Activated CD8-positive, alpha-beta memory T cell treated with anti-CD3 and anti-CD28 coated beads for 36 hours (primary cell): ENCODE measurements at regions not wholly inside any gene's neighbourhood (a gene's known extent, or its start where the extent isn't known, plus 50 kb on each side); places are given as distances from the start of the nearest gene placed in this dataset.

ENCODE experiments used
- CTCF ChIA-PET: fragments of 350-600 bp; sonication (Branson Sonifier 250); formaldehyde crosslinking; loops from one replicate; lab custom pipeline; 2021; ENCODE audit warnings: antibody characterized with exemption; lab: Charles Lee
- POLR2A ChIA-PET: fragments of 350-600 bp; sonication (Branson Sonifier 250); formaldehyde crosslinking; loops from one replicate; lab custom pipeline; 2021; ENCODE audit warnings: antibody characterized with exemption; lab: Charles Lee

DNA sequence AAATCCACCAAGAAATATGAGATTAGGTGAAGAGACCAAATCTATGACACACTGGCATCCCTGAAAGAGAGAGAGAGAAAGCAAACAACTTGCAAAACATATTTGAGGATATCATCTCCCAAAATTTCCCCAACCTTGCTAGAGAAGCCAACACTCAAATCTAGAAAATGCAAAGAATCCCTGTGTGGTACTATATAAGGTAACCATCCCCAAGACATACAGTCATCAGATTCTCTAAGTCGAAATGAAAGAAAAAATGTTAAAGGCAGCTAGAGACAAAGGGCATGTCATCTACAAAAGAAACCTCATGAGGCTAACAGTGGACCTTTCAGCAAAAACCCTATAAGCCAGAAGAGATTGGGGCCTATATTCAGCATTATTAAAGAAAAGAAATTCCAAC, 622.1 kb upstream of the LMCD1 start:
- POLR2A ChIA-PET, result no interaction called here
- CTCF ChIA-PET, result no interaction called here

DNA sequence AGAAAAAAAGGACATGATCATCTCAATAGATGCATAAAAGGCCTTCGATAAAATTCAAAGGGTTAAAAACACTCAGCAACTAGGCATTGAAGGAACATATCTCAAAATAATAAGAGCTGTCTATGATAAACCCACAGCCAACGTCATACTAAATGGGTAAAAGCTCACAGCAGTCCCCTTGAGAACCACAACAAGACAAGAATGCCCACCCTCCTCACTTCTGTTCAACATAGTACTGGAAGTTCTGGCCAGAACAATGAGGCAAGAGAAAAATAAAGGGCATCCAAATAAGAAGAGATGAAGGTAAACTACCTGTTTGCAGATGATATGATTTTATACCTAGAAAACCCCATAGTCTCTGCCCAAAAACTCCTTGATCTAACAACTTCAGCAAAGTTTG, 619.7 kb upstream of the LMCD1 start:
- POLR2A ChIA-PET, result no interaction called here
- CTCF ChIA-PET, result no interaction called here

DNA sequence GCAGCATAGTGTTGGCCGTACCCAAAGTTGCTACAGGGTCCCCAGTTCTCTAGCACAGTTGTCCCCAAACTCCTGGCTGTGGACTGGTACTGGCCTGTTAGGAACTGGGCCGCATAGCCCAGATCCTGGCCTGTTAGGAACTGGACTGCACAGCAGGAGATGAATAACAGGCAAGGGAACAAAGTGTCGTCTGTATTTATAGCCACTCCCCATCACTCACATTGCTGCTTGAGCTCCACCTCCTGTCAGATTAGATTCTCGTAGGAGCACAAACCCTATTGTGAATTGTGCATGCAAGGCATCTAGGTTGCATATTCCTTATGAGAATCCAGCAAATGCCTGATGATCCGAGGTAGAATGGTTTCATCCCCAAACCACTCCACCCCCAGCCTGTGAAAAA, 604.0 kb upstream of the LMCD1 start:
- ChIA-PET POLR2A (no interaction called here), CTCF (no interaction called here)

DNA sequence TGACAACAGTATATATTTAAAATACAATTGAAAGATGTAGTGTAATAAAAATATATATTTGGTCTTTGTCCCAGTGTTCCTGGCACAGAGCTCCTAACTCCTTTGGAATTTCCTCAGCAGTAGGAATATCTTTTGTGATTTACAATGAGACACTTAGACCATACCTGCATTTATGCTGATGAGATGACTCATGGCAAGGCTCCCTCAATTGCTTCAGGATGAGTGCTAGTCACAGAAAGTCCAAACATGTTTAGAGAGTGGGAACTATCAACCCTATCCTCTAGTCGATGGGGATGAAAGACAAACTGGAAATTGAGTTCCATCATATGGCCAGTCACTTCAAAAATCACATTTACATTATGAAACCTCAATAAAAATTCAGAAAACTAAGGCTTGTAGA, 588.3 kb upstream of the LMCD1 start:
- CTCF ChIA-PET, result interaction anchor here (1.0 kb wide), 1 partner anchor 10 kb away, joined by 4 read pairs; no protein-coding TSS in a partner anchor
- POLR2A ChIA-PET, result no interaction called here

DNA sequence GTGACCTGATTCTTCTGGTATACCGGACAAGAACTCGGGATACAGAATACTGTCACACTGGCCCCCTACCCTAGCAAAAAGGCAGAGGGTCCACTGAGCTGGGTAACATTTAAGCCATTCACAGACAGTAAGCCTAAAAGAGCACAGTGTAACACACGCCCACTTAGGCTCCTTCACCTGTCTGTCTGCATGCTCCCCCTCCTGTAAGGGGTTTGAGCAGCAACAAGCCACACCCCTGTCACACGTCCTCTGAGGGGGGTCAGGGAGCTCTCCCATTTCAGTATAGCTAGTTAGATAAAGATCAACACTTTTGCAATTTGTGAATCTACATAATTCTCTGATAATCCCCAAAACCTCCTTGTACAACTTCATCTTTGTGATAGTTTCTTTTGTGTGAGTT, 586.3 kb upstream of the LMCD1 start:
- ChIA-PET CTCF (no interaction called here), POLR2A (no interaction called here)

- POLR2A ChIA-PET, result no interaction called here
These were observed 584.0 kb upstream of the LMCD1 start for GRCh38 chr3:7917443-7918151.

DNA sequence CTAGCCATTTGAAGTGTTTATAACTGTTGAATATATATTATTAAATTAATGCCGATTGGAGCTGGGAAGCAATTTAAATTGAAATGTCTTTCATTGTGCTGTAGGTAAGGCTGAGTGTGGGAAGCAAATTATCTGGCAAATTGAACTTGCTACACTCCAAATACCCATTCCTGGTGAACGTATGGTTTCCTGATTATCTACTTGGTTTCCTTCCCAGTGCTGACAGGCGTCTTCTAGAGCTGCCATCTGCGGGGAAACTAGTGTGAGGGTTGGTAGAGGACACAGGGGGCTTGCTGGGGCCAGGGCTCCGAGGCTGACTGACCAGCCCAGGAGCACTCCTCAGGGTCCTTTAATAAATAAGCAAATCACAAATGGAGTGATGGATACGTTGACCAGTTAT, 581.4 kb upstream of the LMCD1 start:
- ChIA-PET POLR2A (no interaction called here), CTCF (no interaction called here)

More at GRCh38 chr3:7917443-7918151, 584.0 kb upstream of the LMCD1 start:
- CTCF ChIA-PET, result no interaction called here

- POLR2A ChIA-PET, result no interaction called here
- CTCF ChIA-PET, result no interaction called here
These were observed 577.4 kb upstream of the LMCD1 start for GRCh38 chr3:7924228-7924627.

DNA sequence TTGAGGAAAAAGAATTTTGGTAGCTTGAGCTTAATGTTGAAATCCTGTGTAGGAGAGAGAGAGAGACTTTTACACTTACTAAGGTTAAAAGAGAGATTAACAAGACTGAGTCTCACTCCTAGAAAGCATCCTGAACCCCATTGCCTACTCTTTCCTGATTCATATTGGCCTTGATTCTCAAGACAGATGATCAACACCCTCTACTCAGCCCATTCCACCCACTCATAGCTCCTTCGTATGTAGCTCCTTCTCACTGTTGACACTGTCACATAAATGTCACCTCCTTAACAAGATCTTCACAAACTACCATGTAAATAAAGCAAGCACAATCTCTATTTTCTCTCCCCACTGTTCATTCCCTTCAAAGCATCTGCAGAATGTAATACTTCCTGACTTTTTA, 574.6 kb upstream of the LMCD1 start:
- CTCF ChIA-PET, result no interaction called here

GRCh38 chr3:7927864-7928263, 573.8 kb upstream of the LMCD1 start:
- POLR2A ChIA-PET, result no interaction called here
- CTCF ChIA-PET, result no interaction called here

More for the DNA sequence above, 574.6 kb upstream of the LMCD1 start:
- POLR2A ChIA-PET, result no interaction called here

- CTCF ChIA-PET, result no interaction called here
- POLR2A ChIA-PET, result no interaction called here
These were observed 572.2 kb upstream of the LMCD1 start for GRCh38 chr3:7929319-7929889.

GRCh38 chr3:7934362-7934761, 567.3 kb upstream of the LMCD1 start:
- ChIA-PET CTCF (no interaction called here), POLR2A (no interaction called here)

DNA sequence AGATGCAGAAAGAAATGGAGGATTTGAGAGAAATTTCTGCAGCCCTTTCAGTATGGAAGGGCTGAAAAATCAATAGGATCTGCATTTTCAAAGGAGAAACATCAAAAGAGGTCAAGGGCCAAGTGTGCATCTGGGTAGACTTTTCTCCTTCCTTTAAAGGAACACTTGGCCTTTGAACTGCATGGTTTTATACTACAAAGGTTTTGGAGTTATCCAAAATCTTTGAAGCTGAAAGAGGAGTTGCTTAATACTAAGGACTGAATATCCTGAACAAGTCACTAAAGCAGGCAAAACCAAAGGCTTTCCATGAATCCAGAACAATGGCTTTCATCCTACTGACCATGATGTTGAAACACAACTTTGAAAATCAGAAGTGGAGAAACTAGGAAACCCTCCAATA, 553.7 kb upstream of the LMCD1 start:
- ChIA-PET POLR2A (no interaction called here), CTCF (no interaction called here)

DNA sequence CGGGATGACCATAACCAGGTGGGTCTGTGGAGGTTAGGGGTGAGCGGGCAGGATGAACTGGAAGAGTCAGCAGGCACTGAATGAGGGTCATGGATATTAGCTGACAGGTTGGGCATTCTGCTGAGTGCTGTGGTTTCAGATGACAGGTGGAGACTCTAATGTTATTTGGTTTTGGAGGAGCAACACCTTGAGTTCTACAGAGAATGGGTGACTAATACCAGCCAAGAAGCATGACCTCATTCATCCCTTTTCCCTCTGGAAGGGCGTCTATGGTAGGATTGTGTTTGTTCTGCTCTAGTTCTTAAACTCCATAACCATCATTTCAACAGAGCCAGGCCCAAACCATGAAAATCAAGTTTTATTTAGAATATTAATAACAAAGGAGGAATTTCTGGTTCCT, 550.7 kb upstream of the LMCD1 start:
- POLR2A ChIA-PET, result no interaction called here
- CTCF ChIA-PET, result no interaction called here

DNA sequence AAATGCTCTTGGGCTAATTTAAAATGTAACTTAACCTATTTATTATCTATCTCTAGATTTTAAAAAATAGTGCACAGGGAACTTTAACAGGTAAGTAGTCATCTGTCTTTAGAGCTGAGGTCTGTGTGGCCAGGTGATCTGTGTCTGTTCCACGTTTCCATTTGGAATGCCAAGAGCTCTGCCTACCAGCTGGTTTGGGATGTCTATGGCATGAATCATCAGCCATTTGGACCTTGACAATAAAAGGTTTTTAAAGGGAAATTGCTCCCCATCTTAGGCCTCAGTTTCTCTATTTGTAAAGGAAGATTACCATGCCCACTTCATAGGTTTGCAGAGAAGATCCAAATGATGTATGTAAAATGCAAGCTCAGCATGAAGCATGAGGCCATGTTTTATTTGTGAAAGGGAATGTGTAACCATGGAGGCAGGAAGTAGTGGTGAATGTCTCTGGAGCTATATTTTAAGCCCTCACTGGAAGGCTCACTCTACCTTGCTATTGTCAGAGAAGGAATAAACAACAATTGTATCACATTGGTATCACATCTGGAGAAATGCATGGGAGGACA, 548.1 kb upstream of the LMCD1 start:
- ChIA-PET CTCF (no interaction called here), POLR2A (no interaction called here)

DNA sequence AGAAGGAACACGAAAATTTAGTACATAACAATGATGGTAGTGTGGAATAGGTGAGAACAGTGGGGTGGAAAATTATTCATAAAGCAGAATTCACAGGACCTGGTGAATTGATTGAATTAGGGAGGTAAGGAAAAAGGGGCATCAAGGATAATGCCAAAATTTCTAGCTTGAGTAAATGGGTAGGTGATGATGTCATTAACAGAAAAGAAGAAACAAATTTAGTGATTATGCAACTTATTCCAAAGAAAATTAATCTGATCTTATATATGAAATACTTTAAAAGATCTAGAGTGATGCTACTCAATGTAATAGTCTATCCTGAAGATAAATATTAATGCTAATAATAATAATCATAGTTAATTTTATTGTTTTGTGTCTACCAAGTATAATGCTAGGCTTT, 544.6 kb upstream of the LMCD1 start:
- POLR2A ChIA-PET, result no interaction called here
- CTCF ChIA-PET, result no interaction called here

DNA sequence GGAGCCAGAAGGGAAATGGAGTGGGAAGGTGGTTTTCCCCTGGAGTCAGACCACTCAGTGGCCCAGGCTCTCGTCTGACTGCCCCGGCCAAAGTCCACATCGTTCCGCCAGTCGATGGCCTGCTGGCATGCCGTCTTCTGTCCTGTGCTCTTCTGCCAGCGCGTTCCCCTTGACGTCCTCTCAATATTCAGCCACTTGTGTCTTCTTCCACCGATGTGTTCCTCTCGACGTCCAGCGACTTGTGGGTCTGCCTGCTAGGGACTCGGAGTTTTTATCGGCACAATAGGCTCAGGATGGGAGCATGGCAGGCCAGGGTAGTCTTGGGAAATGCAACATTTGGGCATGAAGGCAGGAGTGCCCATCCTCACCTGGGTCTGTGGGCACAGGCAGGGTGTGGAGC, 542.5 kb upstream of the LMCD1 start:
- CTCF ChIA-PET, result no interaction called here
- POLR2A ChIA-PET, result no interaction called here

DNA sequence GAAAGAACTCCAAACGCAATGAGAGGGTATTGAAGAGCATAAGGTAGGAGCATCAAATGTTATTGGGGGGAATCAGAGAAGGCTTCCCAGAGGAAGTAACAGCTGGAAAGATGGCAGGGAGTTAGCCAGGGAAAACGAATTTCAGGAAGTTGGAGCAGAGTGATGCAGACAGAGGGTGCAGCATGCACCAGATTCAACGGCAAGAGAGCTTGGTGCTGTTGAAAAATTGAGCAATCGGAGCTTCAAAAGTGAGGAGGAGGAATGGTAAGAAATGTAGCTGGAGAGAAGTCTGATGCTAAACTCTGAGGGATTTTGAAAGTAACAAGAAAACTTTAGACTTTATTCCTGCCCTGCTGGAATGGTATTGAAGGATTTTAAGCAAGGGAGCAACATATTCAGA, 541.0 kb upstream of the LMCD1 start:
- CTCF ChIA-PET, result no interaction called here
- POLR2A ChIA-PET, result no interaction called here

GRCh38 chr3:7962301-7962700, 539.3 kb upstream of the LMCD1 start:
- CTCF ChIA-PET, result no interaction called here
- POLR2A ChIA-PET, result no interaction called here

DNA sequence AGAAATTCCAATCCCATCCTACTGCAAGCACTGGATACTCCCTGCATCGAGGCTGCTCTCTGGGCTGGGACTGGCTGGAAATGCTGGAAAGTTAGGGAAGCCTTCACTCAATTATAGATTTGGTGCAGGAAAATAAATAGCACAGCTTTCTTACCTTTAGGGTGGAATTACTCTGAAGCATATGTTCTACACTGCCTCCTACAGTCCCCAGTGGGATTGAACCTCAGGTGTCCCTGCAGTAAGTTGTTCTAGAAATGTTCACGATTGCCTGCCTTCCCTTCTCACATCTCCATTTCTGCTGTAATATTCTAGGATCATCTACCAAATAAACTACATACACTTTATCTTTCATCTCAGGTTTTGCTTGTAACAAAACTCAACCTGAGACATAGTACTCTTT, 536.7 kb upstream of the LMCD1 start:
- CTCF ChIA-PET, result no interaction called here

GRCh38 chr3:7973006-7973405, 528.6 kb upstream of the LMCD1 start:
- POLR2A ChIA-PET, result no interaction called here
- CTCF ChIA-PET, result no interaction called here

More for the DNA sequence above, 536.7 kb upstream of the LMCD1 start:
- POLR2A ChIA-PET, result no interaction called here
